HG03460 (cell line): ENCODE measurements at regions not wholly inside any gene's neighbourhood (a gene's known extent, or its start where the extent isn't known, plus 50 kb on each side); places are given as distances from the start of the nearest gene placed in this dataset.
A peak's percentile ranks its signal among the peaks of the same experiment; 100 is the strongest.

Experiments
- ATAC-seq: cut with Tn5 transposase; IDR thresholded peaks from one replicate; pipeline ENCODE4 v1.9.1; 2021; ENCODE audit not compliant: unreplicated experiment

DNA sequence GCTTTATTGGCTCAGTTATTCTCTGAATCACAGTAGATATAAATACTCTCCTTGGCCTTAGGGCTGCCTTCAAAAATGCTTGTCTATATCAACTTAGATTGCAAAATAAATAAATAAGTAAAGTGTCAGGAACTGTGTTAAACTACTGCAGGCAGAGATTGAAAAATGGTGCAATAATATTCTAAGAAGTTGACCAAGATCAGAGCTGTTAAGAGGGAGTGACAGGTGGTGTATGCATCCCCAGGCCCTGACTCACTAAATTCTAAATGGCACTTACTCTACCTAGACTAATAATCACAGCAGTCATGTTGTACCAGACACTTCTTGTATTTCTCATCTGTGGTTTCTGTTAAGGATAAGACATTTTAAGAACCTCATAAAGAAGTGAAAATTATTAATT, 235.1 kb upstream of the SPOCK3 start:
- no peak for ATAC-seq

DNA sequence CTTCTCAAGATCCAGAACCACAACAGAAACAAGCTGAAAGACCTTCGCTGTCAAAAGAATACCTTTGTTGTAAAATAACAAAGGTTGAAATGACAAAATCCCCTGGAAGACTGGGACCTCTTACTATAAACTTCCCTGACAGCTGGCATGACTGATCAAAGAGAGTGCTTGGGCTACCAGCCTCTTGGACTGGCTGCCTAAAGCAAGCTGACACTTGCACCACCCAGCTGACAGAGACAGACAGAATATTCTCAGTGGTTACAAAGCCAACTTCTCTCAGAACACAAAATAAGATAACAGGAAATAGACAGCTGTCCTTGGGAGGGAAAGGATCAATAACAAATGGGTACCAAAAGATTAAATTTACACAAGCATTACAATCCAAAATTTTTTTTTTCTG, 241.7 kb upstream of the SPOCK3 start:
- ATAC-seq = no peak

DNA sequence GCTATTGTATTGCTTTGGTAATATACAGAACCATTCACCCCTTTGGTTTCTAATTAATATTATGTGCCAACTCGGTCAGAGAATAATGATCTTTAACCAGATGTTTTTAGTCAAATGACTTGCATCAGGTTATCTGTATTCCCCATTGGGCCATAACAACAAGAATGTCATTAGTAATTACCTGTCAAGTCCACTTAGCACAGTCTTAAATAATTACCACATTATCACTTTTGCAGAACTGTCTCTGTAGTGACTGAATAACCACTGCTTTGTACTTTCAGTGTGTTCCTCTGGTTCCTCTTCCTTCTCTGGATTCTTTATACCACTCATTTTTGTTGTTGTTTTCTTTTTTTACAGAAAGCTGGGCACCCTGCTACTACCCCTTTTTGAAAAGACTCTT, 257.7 kb upstream of the SPOCK3 start:
- ATAC-seq = no peak

DNA sequence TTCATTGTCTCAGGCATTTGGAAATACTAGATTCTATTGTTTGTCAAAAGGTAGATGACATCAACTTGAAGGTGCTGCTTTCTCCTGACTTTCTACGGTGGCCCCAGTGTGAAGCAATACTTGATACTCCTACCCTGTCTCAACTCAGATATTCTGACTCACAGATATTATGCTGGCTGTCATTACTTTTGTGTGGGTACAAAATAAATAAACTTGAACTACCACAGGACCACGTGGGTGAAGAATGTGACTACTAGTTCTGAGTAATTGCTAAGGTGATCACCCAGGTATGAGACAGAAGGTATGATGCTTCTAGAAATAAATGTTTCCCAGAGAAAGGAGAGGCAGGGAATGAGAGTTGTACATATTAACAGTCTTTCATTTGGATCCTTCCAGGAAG, 275.3 kb upstream of the SPOCK3 start:
- ATAC-seq = no peak

DNA sequence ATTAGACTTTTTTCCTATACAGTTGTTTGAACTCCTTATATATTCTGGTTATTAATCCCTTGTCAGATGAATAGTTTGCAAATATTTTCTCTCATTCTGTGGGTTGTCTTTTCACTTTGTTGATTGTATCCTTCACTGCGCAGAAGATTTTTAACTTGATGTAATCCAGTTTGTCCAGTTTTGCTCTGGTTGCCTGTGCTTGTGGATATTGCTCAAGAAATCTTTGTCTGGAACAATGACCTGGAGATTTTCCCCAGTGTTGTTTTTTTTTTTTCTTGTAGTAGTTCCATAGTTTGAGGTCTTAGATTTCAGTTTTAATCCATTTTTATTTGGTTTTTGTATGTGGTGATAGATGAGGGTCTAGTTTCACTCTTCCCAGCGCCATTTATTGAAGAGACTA, 289.8 kb upstream of the SPOCK3 start:
- ATAC-seq = no peak

DNA sequence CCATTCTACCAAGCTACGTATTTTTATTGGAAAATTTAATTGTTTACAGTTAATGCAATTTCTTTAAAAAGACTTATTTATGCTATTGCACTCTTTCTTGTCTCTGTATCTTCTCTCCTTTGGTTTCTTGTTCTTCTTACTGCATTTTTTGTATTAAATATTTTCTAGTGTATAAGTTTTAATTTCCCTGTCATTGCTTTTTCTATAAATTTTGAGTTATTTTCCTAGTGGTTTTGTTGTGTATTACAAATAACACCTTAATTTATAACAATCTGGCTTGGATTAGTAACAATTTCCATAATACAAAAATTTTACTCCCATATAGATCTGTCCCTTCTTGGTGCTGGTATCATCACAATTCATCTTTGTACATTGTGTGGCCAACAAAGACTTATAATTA, 303.5 kb upstream of the SPOCK3 start:
- no peak for ATAC-seq

DNA sequence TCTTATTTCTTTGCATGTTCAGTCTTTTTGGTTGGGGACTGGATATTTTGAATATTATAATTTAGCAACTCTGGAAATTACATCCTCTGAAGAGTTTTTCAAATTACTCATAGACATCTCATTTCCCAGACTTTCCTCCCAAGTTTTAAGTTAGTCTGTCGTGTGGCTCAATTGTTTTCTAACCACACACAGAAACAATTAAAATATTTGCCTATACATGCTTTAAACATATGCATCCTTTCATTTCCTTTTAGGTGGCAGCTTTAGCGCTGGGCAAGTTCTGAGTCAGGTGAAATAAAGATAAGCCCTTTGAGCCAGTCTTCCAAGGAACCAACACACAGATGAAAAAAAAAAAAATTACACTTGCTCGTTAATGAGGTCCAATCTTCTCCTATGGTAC, 307.0 kb upstream of the SPOCK3 start:
- no peak for ATAC-seq

DNA sequence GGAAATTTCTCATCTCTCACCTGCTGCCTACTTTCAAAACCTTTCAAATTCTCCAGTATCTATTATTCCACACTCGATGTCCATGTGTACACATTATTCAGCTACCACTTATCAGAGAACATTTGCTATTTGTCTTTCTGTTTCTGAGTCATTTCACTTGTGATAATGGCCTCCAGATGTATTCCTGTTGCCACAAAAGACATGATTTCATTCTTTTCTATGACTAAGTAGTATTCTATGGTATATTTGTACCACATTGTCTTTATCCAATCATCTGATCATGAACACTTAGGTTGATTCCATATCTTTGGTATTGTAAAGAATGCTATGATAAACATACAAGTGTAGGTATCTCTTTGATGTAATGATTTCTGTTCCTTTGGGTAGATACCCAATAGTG, 310.1 kb upstream of the SPOCK3 start:
- no peak for ATAC-seq

DNA sequence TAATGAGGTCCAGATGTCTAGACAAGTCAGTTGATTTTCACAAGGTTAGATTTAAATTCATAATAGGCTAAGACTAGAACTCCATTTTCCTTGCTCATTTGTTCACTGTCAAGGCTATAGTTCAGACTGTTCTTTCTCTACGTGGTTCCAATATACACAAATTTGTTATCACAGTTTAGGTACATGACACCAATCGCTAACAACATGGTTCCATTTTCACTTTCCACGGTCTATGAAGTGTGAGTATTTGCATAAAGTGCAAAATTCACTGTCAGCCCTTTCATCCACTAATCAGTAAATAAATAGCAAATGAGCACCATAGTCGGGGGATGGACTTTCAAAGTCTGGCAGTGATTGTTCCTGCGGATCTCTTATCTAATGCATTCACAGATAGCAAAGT, 315.7 kb upstream of the SPOCK3 start:
- ATAC-seq = no peak

DNA sequence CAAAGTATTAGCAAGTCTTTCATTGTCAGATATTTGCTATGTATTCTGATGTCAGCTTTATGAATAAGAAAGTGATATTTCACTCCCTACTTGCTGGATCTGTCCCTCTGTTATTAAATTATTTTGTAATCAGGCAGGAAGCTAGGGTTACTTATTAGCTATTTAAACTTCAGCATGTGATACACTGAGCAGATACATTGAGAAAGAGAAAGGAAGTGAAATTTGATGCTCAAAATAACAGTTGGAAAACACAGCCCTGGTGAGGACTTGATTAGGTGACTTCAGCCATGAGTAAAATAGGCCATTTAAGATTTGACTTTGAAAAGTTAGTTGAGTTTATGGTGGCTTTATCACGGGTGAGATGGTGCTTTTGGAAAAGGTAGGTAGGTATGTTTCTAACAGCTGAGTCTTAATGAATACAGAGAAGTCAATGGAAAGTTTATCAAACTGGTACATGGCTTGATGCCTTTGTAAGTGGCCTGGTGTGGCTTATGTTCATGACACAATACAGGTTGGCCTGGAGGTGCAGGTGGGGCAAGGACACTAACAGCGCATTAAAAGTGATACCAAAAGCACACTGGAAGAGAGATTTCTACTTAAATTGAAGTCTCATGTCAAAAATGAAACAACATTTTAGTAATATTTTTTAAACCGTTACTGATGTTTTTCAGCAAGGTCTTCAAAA, 321.2 kb upstream of the SPOCK3 start:
- peak; percentile 94 for ATAC-seq

DNA sequence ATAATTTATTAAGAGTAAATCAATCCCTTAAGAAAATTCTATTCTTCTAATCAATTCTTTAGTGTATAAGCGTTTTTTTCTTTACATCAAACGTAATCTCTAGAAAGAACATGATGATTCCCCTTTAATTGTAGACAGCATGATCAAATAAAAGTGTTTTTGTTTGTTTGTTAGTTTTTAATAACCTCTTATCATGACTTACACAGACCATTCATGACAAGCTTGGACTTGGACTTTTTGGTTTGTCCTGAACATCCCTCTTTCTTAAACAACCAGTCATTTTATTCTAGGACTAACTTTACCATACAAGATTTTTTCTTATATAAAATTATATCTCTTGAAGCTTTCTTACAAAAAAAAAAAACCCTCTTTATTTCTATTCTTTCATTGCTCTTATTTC, 344.6 kb upstream of the SPOCK3 start:
- no peak for ATAC-seq

DNA sequence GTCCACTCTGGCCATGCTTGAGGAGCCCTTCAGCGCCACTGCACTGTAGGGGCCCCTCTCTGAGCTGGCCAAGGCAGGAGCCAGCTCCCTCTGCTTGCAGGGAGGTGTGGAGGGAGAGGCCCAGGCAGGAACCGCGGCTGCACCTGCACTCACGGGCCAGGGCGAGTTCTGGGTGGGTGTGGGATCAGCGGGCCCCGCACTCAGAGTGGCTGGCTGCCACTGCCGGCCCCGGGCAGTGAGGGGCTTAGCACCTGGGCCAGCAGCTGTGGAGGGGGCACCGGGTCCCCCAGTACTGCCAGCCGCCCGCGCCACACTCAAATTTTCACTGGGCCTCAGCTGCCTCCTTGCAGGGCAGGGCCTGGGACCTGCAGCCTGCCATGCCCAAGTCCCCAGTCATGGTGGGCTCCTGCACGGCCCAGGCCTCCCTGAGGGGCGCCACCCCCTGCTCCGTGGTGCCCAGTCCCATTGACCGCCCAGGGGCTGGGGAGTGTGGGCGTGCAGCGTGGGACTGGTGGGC, 347.2 kb upstream of the SPOCK3 start:
- ATAC-seq = no peak

DNA sequence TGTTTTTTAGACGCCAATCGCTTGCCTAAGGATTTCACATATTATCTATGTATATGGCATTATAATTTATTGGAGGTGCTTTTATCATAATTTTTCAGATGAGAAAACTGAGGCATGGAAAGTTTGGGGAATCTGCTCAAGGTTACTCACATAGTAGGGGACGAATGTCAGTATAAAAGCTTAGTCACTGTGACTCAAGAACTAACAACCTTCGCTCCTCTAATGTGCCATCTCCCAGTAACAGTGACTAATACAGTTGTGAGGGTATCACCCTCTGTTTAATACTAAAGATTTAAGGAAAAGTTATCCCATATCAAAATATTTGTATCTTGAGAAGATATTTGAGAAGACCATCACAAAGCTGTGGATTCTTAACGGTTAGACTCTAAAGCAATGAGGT, 353.1 kb upstream of the SPOCK3 start:
- ATAC-seq = no peak

DNA sequence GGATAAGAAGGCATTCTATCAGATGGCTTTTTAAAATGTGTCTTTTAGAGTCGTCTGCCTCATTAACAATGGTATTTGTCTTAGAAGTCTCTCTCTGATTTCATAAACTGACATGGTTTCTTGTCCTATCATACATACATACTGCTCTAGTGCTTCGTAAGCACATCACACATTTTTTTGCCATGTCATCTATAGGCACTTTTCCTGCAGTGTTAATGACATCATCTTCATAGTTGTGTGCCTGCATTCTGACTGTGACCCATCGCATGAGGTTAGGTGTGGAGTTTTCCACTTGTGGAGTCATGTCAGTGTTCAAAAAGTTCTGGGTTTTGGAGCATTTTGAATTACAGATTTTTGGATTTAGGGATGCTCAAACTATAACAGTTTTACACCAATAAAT, 361.6 kb upstream of the SPOCK3 start:
- ATAC-seq = no peak

DNA sequence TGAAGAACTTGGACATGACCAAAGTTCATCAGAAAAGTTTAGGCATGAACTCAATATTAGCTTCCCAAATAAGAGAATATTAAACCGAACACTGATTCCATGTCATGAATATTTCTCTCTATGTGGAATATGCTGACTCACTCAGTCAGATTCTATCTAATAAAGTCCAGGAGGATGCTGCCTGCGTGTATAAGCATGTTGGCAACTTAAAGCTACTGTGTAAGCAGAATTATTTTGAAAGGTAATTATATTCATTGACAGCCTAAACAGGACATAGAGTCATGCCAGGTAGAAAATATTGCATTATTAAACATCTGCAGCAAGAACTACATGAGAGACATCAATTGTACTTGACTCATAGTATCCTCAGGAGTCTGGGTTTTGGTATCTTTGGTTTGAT, 367.9 kb upstream of the SPOCK3 start:
- ATAC-seq = no peak

DNA sequence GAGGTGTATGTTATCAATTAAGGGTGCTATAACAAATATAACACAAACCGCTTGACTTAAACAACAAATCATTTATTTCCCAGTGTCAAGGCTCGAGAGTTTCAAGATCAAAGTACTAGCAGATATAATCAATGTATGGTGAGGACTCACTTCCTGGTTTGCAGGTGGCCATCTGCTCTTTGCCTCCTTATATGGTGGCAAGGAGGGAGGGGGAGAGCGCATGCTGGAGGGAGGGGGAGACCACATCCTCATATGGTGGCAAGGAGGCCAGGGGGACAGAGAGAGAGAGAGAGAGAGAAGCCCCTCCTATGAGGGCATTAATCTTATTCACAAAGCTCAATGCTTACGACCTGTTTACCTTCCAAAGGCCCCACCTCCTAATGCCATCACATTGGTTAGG, 372.3 kb upstream of the SPOCK3 start:
- ATAC-seq = no peak

DNA sequence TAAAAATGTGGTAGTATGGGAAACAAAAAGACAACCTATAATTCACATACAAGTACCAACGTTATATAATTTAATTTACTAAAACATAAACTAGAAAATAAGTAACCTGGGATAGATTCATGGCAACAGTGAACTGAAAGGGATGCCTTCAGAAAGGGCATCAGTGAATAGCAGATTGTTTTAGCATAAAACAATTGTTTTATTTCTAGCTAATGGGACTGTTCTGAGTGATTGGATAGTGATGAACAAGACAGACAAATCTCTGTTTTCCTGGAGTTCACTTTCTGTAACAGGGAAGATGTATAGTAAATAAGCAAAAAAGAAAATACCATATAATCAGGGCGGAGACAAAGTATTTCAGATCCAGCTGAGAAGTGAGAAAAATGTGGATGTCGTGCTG, 379.1 kb upstream of the SPOCK3 start:
- ATAC-seq = no peak

DNA sequence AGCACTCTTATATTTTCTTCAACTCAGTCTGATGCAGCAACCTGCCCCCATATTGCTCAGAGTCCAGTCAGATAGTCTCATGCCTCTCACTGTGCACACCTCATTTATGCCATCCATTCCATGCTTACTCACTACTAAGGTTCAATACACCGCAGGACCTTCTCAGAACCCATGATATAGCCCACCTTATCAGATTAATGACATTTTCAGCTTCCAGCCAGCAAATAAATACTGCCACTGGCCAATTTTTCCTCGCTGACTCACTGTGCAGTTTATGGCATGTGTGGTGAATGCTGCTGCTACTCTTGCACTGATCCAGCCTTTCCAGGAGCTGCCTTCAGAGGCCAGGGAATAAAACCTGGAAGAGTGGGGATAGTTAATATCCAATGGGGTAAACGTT, 380.6 kb upstream of the SPOCK3 start:
- no peak for ATAC-seq

DNA sequence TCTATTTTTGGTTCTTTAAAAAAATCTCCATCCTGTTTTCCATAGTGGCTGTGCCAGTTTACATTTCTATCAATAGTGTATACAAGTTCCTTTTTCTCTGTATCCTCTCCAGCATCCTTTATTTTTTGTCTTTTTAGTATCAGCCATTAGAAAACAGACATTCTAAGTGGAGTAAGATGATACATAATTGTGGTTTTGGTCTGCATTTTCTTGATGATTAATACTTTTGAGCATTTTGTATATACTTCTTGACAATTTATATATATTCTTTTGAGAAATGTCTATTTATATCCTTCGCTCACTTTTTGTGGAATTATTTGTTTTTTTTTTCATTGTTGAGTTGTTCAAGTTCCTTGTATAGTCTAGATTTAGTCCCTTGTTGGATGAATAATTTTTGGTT, 382.2 kb upstream of the SPOCK3 start:
- no peak for ATAC-seq

DNA sequence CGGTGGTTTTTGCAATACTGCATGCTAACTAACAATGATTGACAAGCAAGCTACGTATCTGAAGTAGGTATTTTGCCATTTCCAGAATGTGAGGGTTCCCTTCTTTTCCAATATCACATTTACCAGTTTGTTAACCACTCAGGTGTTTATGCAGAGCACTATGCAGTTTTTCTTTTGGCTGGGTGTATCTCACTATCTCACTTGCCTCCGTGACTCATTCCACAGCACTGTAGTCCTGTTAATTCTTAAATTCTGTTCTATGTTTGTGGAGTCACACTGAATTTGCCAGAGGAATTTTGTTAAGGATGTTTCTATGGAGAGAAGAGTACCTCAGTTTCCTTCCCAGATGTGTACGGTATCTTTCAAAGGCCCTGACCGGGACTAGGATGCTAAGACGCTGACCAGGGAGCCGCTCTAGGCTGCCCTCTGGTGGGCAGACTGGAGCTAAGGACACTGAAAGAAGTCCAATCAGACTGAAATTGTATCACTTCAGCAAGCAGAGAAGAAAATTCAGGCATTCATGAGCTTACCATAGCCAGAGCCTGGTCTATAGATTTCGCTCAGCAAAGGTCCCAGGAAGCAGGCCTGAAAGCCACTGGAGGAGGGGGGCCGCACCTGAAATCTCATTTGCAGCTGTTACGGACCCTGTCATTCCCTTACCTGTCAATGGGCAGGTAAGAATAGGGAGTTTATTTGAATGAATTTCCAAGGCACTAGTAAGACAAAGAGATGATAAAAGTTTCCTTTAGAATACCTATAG, 388.4 kb upstream of the SPOCK3 start:
- peak; percentile 89 for ATAC-seq

DNA sequence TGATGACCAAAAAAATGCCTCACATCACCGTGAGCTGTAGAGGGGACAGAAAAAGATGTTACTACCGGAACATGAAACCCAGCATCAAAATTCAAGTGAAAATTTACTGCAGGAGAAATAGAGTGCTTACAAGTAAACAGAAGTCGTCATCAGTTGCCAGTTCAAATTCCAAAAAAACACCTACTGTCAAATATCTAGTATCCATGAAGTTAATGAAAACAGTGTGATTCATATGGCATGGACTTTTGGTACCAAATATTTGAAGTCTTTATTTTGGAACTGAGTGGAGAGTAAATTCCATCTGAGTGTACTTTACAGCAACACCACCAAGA, 388.9 kb upstream of the SPOCK3 start:
- ATAC-seq = no peak

DNA sequence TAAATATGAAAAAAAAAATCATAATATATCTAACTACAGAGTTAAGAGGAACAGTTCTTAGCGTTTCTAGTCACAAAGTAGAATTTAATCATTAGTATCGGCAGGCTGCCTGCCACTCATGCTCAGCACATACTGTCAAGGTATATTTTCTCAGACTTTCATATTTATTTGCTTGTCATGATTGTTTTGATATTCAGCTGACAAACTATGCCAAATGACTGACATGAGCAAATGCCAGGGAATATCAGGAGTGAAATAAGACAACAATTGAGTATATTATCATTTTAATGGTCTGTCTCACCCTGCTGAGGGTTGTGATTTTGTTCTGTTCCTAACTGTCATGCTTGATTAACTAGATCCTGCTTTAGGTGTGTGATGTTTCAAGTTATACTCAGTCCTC, 395.0 kb upstream of the SPOCK3 start:
- ATAC-seq = no peak

DNA sequence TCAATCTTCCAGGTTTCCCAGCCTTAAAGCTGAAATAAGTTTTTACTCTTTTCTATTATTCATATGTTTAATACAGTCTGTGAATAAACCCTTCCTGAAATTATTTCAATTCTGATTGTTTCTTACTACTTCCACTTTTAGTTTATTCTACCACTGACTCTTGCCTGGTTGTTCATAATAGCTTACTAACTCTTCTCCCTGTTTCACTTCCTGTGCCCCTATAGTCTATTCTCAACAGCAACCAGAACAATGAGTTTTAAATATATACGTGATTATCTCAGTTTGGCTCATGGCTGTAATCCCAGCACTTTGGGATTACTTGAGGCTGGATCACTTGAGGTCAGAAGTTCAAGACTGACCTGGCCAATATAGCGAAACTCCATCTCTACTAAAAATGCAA, 408.0 kb upstream of the SPOCK3 start:
- peak; percentile 85 for ATAC-seq
